HEK293T (cell line): ENCODE measurements at regions not wholly inside any gene's neighbourhood (a gene's known extent, or its start where the extent isn't known, plus 50 kb on each side); places are given as distances from the start of the nearest gene placed in this dataset.

Experiments
- CTCF ChIA-PET: fragments of 350-600 bp; formaldehyde crosslinking; extraction: SDS; loops from one replicate; lab custom pipeline; 2021; ENCODE audit warnings: antibody characterized with exemption, inconsistent platforms; lab: Yijun Ruan, JAX
- POLR2A ChIA-PET: fragments of 350-600 bp; formaldehyde crosslinking; extraction: SDS; loops from one replicate; lab custom pipeline; 2020; ENCODE audit warnings: antibody characterized with exemption, inconsistent platforms; lab: Yijun Ruan, JAX
- DNase-seq: peaks from one replicate; pipeline ENCODE4 v3.0.0; 2012; ENCODE audit warnings: mixed read lengths; ENCODE audit errors: extremely low spot score
- ARNT ChIP-seq: fragments of 450-650 bp; IDR thresholded peaks from 2 replicates; pipeline ENCODE4 v1.6.1; 2017; ENCODE audit warnings: mild to moderate bottlenecking
- BHLHE40 ChIP-seq: fragments of 450-650 bp; IDR thresholded peaks from 2 replicates; pipeline ENCODE4 v1.6.1; 2016; ENCODE audit warnings: mild to moderate bottlenecking, moderate library complexity, borderline replicate concordance
- CTBP1 ChIP-seq: fragments of 450-650 bp; IDR thresholded peaks from 2 replicates; pipeline ENCODE4 v1.6.1; 2016; ENCODE audit warnings: borderline replicate concordance
- ELF4 ChIP-seq: fragments of 450-650 bp; IDR thresholded peaks from 2 replicates; pipeline ENCODE4 v1.6.1; 2017; ENCODE audit warnings: antibody characterized with exemption
- FOXA1 ChIP-seq: fragments of 450-650 bp; IDR thresholded peaks from 2 replicates; pipeline ENCODE4 v1.6.1; 2016; ENCODE audit warnings: mild to moderate bottlenecking
- FOXK2 ChIP-seq: fragments of 450-650 bp; IDR thresholded peaks from 2 replicates; pipeline ENCODE4 v1.6.1; 2016; ENCODE audit warnings: mild to moderate bottlenecking
- FOXM1 ChIP-seq: fragments of 450-650 bp; IDR thresholded peaks from 2 replicates; pipeline ENCODE4 v1.6.1; 2017; ENCODE audit warnings: mild to moderate bottlenecking, borderline replicate concordance
- HDGF ChIP-seq: fragments of 450-650 bp; IDR thresholded peaks from 2 replicates; pipeline ENCODE4 v1.6.1; 2017; ENCODE audit warnings: antibody characterized with exemption, borderline replicate concordance
- L3MBTL2 ChIP-seq: fragments of 450-650 bp; conservative IDR thresholded peaks from 2 replicates; pipeline ENCODE4 v1.6.1; 2016; ENCODE audit warnings: mild to moderate bottlenecking
- LEF1 ChIP-seq: fragments of 450-650 bp; IDR thresholded peaks from 2 replicates; pipeline ENCODE4 v1.6.1; 2017; ENCODE audit warnings: mild to moderate bottlenecking, borderline replicate concordance
- NFRKB ChIP-seq: fragments of 450-650 bp; IDR thresholded peaks from 2 replicates; pipeline ENCODE4 v1.6.1; 2016; ENCODE audit warnings: mild to moderate bottlenecking, moderate library complexity
- SP1 ChIP-seq: fragments of 450-650 bp; IDR thresholded peaks from 2 replicates; pipeline ENCODE4 v1.6.1; 2017
- SUZ12 ChIP-seq: fragments of 450-650 bp; IDR thresholded peaks from 2 replicates; pipeline ENCODE4 v1.6.1; 2016; ENCODE audit warnings: mild to moderate bottlenecking
- TARDBP ChIP-seq: fragments of 450-650 bp; IDR thresholded peaks from 2 replicates; pipeline ENCODE4 v1.6.1; 2016
- ZNF384 ChIP-seq: fragments of 450-650 bp; IDR thresholded peaks from 2 replicates; pipeline ENCODE4 v1.6.1; 2016
- TF ChIP-seq, protein P1 (sequence below): fragments of 450-650 bp; IDR thresholded peaks from 2 replicates; pipeline ENCODE4 v1.6.1; 2016

DNA sequence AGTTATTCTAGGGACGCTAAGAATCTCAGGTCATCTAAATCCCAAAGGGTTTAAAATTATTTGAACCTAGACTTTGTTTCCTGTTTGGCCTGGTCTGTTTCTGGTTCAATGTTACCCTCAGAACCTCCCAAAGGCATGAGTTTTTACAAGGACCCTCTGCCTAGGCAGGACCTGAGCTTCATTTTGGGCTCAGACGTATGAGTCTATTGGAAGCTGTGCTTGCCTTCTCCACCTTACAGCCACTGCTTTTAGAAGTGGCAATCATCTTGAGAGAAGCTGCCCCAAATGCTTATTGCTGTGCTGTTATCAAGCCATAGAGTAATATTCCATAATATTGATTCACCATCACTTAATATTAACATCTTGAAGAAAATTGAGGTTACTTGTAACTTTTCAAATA is 510.4 kb downstream of the TLE4 start:
- POLR2A ChIA-PET: no interaction called here
- TF ChIP-seq, protein P1, sequence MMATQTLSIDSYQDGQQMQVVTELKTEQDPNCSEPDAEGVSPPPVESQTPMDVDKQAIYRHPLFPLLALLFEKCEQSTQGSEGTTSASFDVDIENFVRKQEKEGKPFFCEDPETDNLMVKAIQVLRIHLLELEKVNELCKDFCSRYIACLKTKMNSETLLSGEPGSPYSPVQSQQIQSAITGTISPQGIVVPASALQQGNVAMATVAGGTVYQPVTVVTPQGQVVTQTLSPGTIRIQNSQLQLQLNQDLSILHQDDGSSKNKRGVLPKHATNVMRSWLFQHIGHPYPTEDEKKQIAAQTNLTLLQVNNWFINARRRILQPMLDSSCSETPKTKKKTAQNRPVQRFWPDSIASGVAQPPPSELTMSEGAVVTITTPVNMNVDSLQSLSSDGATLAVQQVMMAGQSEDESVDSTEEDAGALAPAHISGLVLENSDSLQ: no peak
- TF ChIP-seq LEF1: no peak
- no peak for TF ChIP-seq TARDBP
- TF ChIP-seq FOXA1: no peak
- TF ChIP-seq L3MBTL2: no peak
- TF ChIP-seq HDGF: no peak
- no peak for TF ChIP-seq SP1
- TF ChIP-seq NFRKB: no peak
- no peak for TF ChIP-seq FOXK2
- no peak for DNase-seq
- CTCF ChIA-PET: no interaction called here

DNA sequence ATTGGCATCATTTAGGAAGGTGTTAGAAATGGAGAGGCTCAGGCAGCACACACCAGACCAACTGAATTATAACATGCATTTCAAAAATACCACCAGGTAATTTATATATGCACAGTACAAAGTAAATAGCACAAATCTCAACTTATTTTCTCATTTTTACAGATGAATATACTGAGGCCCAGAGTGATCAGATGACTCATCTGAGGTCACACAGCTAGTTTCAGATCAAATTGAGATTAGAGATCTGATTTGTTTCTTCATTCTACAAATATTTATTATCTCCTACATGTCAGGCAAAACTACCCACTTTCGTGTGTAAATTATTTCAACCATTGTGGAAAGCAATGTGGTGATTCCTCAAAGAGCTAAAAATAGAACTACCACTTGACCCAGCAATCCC is 507.1 kb downstream of the TLE4 start:
- DNase-seq: no peak
- ChIA-PET CTCF (no interaction called here), POLR2A (no interaction called here)
- no peak for TF ChIP-seq FOXK2

DNA sequence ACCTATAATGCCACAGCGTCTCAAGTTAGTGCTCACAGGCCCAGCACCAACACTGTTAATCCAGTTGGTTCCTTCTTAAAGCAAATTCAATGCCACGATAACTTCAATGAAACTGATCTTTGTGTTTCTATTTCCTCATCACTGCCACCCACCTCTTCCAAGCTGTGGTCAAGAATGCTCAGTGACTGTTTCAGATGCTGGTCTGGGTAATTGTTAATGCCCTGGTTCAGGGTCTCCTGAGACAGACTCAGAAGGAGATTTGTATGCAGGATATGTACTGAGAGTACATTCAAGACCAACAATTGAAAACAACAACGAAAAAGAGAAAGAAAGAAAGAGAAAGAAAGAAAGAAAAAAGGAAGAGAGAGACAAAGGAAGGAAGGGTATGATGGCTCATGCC is 505.3 kb downstream of the TLE4 start:
- ChIA-PET CTCF (no interaction called here), POLR2A (no interaction called here)
- no peak for DNase-seq
- TF ChIP-seq HDGF (no peak), CTBP1 (no peak), ARNT (no peak), ZNF384 (no peak), TARDBP (no peak), BHLHE40 (no peak), FOXK2 (no peak), FOXM1 (no peak), SUZ12 (no peak), L3MBTL2 (no peak), LEF1 (no peak), SP1 (no peak), NFRKB (no peak), FOXA1 (no peak), ELF4 (no peak)
- TF ChIP-seq, protein P1: no peak

DNA sequence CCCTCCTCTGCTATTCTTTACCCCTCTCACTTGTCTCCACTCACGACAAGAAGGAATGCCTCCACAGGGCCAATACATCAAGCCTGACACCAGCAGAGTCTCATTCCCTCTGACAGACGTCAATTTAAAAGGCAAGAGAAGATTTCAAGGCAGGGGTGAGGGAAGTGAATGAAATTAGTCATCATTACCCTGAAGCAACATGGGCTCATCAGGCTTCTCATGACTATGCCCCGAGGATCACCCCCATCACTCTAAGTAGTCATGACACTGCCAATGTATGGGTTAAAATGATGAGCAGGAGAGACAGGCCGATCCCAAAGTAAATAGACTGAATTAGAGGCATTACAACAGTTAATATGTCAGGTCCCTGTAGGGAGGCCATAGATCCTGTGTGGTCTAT is 504.4 kb downstream of the TLE4 start:
- DNase-seq: no peak
- TF ChIP-seq TARDBP (no peak), SP1 (no peak), LEF1 (no peak), HDGF (no peak), FOXM1 (no peak), FOXA1 (no peak), NFRKB (no peak), ARNT (no peak)
- ChIA-PET POLR2A (no interaction called here), CTCF (no interaction called here)

DNA sequence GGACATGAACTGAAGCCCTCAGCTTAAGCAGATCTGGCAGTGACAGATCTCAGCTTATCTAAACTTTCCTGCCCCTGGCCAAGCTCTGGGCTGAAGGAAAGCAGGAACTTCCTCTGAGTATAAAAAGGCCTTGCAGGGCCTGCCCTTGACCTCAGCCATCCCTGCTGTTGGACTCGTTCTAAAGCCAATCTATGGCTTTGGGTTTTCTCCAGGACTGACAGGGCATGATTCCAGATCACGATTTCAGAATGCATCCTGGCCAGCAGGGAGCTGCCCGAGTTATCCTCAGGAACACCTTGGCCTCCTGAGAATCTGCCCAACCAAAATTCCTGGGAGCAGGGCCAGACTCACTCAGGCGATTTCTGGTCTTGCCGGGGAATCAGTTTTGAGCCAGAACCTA is 502.7 kb downstream of the TLE4 start:
- POLR2A ChIA-PET: no interaction called here
- DNase-seq: no peak
- TF ChIP-seq TARDBP: no peak
- TF ChIP-seq, protein P1: no peak
- no peak for TF ChIP-seq ELF4
- no peak for TF ChIP-seq ZNF384
- TF ChIP-seq NFRKB: no peak
- TF ChIP-seq FOXA1: no peak
- CTCF ChIA-PET: no interaction called here

DNA sequence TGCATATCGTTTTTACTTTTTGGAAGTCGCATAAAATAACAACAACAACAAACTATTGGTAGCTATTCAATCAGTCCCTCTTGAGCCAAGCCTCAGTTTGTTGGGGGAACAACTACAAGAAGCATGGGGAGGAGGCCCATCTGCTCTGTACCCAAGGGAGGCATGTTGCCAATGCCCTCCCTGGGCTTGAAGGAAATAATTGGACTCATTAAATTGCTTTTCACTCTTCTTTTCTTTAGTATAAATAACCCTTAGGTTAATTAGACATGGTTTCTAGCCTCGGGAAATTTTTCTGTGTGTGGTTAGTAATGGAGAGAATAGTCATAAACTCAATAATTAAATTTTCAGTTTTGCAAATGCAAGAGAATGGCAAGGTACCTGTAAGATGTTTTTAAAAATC is 500.7 kb downstream of the TLE4 start:
- no peak for TF ChIP-seq ARNT
- no peak for TF ChIP-seq HDGF
- no peak for TF ChIP-seq BHLHE40
- no peak for TF ChIP-seq FOXK2
- TF ChIP-seq, protein P1: no peak
- no peak for TF ChIP-seq FOXA1
- no peak for TF ChIP-seq LEF1
- TF ChIP-seq L3MBTL2: no peak
- TF ChIP-seq NFRKB: no peak
- TF ChIP-seq SUZ12: no peak
- TF ChIP-seq SP1: no peak
- no peak for TF ChIP-seq ZNF384
- TF ChIP-seq CTBP1: no peak
- no peak for TF ChIP-seq TARDBP
- TF ChIP-seq FOXM1: no peak
- TF ChIP-seq ELF4: no peak
- DNase-seq: no peak
- POLR2A ChIA-PET: no interaction called here
- CTCF ChIA-PET: no interaction called here
